ENCODE measurements at regions not wholly inside any gene's neighbourhood (a gene's known extent, or its start where the extent isn't known, plus 50 kb on each side); places are given as distances from the start of the nearest gene placed in this dataset.
"Not testable (repeated sequence)": the region's sequence is repeated elsewhere in the genome, so short reads cannot be mapped to it uniquely, and the experiment has no call there.

DNA sequence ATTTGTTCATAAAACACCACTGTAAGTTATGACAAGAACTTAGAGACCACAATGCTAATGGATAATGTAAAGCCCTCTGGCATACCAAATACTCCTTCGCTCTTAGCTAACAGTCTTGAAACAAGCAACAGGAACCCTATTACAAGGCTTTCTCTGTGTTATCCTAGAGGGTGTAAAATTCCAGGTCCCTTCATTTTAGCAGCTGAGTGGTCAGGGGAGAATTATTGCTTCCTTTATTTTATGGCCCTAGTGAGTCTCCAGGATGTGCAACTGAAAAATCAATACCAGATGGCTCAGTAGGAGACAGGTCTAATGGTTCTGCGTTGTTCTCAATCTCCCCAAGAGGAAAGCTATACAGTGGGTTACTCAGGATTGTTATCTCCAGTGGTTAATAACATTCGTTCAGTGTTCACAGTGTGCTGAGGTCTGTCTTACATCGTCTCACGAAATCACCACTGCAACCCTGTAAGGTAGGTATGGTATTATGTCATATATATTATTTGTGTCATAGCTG, 172.7 kb upstream of the CNOT2 start:
- H3K9me3 ChIP-seq (ENCODE audit: control insufficient read depth, low read length) = no peaks in the 10 kb centered on the region
- DNase-seq (ENCODE audit: low read depth) = no peak
- no peak overlapping the region for H3K9ac ChIP-seq (ENCODE audit: low read length)
- no peaks in the 10 kb centered on the region for H3K27me3 ChIP-seq (replicated peaks; ENCODE audit: control insufficient read depth, insufficient read depth, low read length)
- H3K4me3 ChIP-seq (ENCODE audit: low read length) = no peak overlapping the region
- H3K4me1 ChIP-seq (ENCODE audit: control insufficient read depth, insufficient read depth, low read length) = no peaks in the 10 kb centered on the region
- no peaks in the 10 kb centered on the region for H3K36me3 ChIP-seq (ENCODE audit: control insufficient read depth, insufficient read depth, low read length, severe bottlenecking)

DNA sequence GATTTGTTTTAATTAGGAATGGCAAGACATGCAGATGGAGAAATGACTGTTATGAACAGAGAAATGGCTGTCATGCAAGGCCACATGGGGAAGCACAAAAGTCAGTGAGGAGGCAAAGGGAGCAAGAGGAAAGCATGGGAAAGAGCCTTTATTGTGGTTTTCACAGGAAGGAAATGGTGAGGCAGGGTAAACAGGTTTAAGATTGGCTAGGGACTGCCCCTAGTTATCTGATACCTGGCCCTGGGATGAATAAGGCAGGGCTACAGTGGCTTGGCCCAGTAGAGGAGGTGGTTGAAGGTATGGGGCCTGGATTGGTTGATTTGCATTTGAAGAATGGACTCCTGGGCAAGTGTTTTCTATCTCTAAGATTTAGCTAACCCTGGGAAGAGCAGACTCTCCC, 168.7 kb upstream of the CNOT2 start:
- Histone ChIP-seq H3K9ac (ENCODE audit: low read length) (no peak overlapping the region), H3K27me3 (replicated peaks; ENCODE audit: control insufficient read depth, insufficient read depth, low read length) (no peaks in the 10 kb centered on the region)
- DNase-seq (ENCODE audit: low read depth) = no peak

DNA sequence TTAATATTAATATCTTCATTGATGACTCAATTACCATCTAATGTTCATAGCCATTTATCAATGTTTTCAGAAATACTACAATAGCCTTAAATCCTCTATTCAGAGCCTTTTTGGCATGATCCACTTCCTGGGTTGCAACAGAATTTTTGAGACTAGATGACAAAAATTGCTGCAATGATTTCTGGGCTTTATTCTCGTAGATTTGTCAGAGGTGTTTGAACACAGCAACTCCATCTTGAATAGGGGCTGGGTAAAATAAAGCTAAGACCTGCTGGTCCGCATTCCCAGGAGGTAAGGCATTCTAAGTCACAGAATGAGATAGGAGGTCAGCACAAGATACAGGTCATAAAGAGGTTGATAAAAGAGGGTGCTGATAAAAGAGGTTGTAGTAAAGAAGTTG, 165.8 kb upstream of the CNOT2 start:
- no peak overlapping the region for H3K9ac ChIP-seq (ENCODE audit: low read length)
- H3K27me3 ChIP-seq (replicated peaks; ENCODE audit: control insufficient read depth, insufficient read depth, low read length) = no peaks in the 10 kb centered on the region
- H3K9me3 ChIP-seq (ENCODE audit: control insufficient read depth, low read length) = no peaks in the 10 kb centered on the region
- H3K36me3 ChIP-seq (ENCODE audit: control insufficient read depth, insufficient read depth, low read length, severe bottlenecking) = no peaks in the 10 kb centered on the region
- H3K4me1 ChIP-seq (ENCODE audit: control insufficient read depth, insufficient read depth, low read length) = no peaks in the 10 kb centered on the region
- DNase-seq (ENCODE audit: low read depth) = no peak
- H3K4me3 ChIP-seq (ENCODE audit: low read length) = no peak overlapping the region

More for the DNA sequence above, 168.7 kb upstream of the CNOT2 start:
- Histone ChIP-seq H3K9me3 (ENCODE audit: control insufficient read depth, low read length) (no peaks in the 10 kb centered on the region), H3K4me3 (ENCODE audit: low read length) (no peak overlapping the region), H3K4me1 (ENCODE audit: control insufficient read depth, insufficient read depth, low read length) (no peaks in the 10 kb centered on the region), H3K36me3 (ENCODE audit: control insufficient read depth, insufficient read depth, low read length, severe bottlenecking) (no peaks in the 10 kb centered on the region)

DNA sequence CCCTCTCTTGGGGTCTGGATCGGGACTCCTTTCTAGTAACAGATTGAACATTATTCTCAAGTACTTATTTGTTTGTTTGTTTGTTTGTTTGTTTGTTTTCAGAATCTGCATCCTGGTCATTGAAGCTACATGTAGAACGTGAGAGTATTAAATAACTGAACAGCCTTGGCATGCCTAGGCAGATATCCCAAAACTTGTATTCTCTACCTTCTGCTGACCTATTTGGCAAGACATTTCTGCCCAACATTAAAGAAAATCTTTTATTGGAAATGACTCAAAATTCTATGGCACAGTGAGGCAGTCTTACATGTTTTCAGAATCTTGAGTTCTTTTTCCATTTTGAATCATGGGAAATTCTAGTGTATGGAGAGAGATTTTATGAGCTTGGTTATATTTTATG, 165.1 kb upstream of the CNOT2 start:
- no peaks in the 10 kb centered on the region for H3K36me3 ChIP-seq (ENCODE audit: control insufficient read depth, insufficient read depth, low read length, severe bottlenecking)
- no peaks in the 10 kb centered on the region for H3K9me3 ChIP-seq (ENCODE audit: control insufficient read depth, low read length)
- H3K27me3 ChIP-seq (replicated peaks; ENCODE audit: control insufficient read depth, insufficient read depth, low read length) = no peaks in the 10 kb centered on the region
- no peak overlapping the region for H3K4me3 ChIP-seq (ENCODE audit: low read length)
- DNase-seq (ENCODE audit: low read depth) = no peak
- H3K9ac ChIP-seq (ENCODE audit: low read length) = no peak overlapping the region
- no peaks in the 10 kb centered on the region for H3K4me1 ChIP-seq (ENCODE audit: control insufficient read depth, insufficient read depth, low read length)

DNA sequence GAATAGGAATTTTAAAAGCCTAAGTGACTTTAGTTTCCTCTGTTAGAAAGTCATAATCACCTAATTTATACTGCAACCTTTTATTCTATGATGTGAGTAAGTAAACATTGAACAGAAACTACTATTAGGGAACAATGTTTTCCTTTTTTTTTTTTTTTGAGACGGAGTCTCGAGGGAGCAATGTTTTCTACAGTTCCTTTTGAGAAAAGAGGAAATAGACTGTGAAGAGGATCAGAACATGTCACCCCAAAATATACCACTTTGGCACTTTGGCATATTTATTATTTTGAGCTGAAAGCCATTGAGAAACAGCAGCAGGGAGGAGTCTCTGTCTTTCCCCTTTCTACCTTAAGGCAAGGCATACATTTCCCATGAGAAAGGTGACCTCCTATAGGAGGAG, 162.7 kb upstream of the CNOT2 start:
- no peak overlapping the region for H3K4me3 ChIP-seq (ENCODE audit: low read length)
- no peak overlapping the region for H3K9ac ChIP-seq (ENCODE audit: low read length)
- H3K4me1 ChIP-seq (ENCODE audit: control insufficient read depth, insufficient read depth, low read length) = no peaks in the 10 kb centered on the region
- DNase-seq (ENCODE audit: low read depth) = no peak
- H3K36me3 ChIP-seq (ENCODE audit: control insufficient read depth, insufficient read depth, low read length, severe bottlenecking) = no peaks in the 10 kb centered on the region
- H3K27me3 ChIP-seq (replicated peaks; ENCODE audit: control insufficient read depth, insufficient read depth, low read length) = no peaks in the 10 kb centered on the region
- no peaks in the 10 kb centered on the region for H3K9me3 ChIP-seq (ENCODE audit: control insufficient read depth, low read length)

DNA sequence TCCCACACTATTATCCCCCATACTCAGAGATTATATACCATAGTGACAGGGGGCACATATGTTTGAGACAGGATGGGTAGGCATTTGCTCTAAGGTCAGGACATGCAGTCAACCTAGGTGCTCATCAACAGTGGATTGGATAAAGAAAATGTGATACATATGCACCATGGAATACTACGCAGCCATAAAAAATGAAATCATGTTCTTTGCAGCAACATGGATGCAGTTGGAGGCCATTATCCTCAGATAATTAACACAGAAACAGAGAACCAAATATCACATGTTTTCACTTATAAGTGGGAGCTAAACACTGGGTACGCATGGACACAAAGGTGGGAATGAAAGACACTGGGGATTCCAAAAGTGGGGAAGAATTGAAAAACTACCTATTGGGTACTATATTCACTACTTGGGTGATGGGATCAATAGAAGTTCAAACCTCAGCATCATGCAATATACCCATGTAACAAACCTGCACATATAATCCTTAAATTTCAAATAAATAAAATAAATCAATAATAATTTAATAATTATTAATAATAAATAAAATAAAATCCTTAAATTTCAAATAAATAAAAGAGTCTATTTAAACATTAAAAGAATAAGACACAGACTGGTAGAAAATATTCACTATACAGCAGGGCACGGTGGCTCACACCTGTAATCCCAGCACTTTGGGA, 160.1 kb upstream of the CNOT2 start:
- no peaks in the 10 kb centered on the region for H3K9me3 ChIP-seq (ENCODE audit: control insufficient read depth, low read length)
- H3K9ac ChIP-seq (ENCODE audit: low read length) = no peak overlapping the region
- H3K36me3 ChIP-seq (ENCODE audit: control insufficient read depth, insufficient read depth, low read length, severe bottlenecking) = no peaks in the 10 kb centered on the region
- H3K27me3 ChIP-seq (replicated peaks; ENCODE audit: control insufficient read depth, insufficient read depth, low read length) = no peaks in the 10 kb centered on the region
- H3K4me3 ChIP-seq (ENCODE audit: low read length) = no peak overlapping the region
- H3K4me1 ChIP-seq (ENCODE audit: control insufficient read depth, insufficient read depth, low read length) = no peaks in the 10 kb centered on the region
- no peak for DNase-seq (ENCODE audit: low read depth)

DNA sequence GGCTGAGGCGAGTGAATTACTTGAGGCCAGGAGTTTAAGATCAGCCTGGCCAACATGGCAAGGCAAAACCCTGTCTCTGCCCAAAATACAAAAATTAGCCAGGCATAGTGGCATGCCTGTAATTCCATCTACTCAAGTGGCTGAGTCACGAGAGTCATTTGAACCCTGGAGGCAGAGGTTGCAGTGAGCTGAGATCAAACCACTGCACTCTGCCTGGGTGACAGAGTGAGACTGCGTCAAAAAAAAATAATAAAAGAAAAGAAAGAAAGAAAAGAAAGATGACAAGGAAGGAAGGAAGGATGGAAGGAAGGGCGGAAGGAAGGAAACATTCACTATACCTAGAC, 159.6 kb upstream of the CNOT2 start:
- H3K27me3 ChIP-seq (replicated peaks; ENCODE audit: control insufficient read depth, insufficient read depth, low read length) = no peaks in the 10 kb centered on the region
- H3K9ac ChIP-seq (ENCODE audit: low read length) = no peak overlapping the region
- no peaks in the 10 kb centered on the region for H3K9me3 ChIP-seq (ENCODE audit: control insufficient read depth, low read length)
- no peaks in the 10 kb centered on the region for H3K36me3 ChIP-seq (ENCODE audit: control insufficient read depth, insufficient read depth, low read length, severe bottlenecking)
- no peak overlapping the region for H3K4me3 ChIP-seq (ENCODE audit: low read length)
- DNase-seq (ENCODE audit: low read depth) = no peak
- no peaks in the 10 kb centered on the region for H3K4me1 ChIP-seq (ENCODE audit: control insufficient read depth, insufficient read depth, low read length)

DNA sequence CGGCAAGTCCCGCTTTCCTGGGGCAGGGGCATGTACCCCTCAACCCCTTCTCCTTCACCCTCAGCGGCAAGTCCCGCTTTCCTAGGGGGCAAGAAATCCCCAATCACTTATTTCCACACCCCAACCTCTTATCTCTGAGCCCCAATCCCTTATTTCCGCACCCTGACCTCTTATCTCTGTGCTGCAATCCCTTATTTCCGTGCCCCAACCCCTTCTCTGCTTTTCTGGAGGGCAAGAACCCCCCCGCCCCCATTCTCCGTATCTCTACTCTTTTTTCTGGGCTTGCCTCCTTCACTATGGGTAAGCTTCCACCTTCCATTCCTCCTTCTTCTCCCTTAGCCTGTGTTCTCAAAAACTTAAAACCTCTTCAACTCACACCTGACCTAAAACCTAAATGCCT, 156.9 kb upstream of the CNOT2 start:
- H3K9ac ChIP-seq (ENCODE audit: low read length); H3K4me1 ChIP-seq (ENCODE audit: control insufficient read depth, insufficient read depth, low read length); H3K9me3 ChIP-seq (ENCODE audit: control insufficient read depth, low read length); DNase-seq (ENCODE audit: low read depth); H3K27me3 ChIP-seq (replicated peaks; ENCODE audit: control insufficient read depth, insufficient read depth, low read length); H3K36me3 ChIP-seq (ENCODE audit: control insufficient read depth, insufficient read depth, low read length, severe bottlenecking); H3K4me3 ChIP-seq (ENCODE audit: low read length): not testable (repeated sequence)

DNA sequence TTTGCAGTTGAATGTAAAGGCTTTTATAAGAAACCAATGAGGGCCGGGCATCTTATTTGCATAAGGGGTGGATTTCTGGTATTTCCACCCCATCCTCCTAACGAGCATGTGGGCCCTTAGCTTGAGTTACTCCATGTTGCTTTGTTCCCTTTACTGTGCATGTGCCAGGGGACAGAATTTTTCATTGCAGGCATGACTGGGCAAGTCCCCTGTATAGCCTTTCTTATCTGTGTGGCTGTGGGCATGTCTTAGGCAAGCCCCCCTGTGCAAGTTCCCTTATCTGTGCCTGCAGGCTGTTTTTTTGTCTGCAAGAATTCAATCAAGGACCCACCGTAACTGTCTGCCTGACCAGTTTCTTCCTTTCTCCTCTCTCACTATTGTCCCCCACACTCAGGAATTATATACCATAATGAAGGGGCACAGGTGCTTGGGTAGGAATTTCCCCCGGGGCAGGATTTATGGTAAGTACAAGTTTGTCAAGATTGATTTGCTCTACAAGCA, 152.2 kb upstream of the CNOT2 start:
- H3K9ac ChIP-seq (ENCODE audit: low read length) = no peak overlapping the region
- no peaks in the 10 kb centered on the region for H3K36me3 ChIP-seq (ENCODE audit: control insufficient read depth, insufficient read depth, low read length, severe bottlenecking)
- H3K9me3 ChIP-seq (ENCODE audit: control insufficient read depth, low read length) = no peaks in the 10 kb centered on the region
- no peak for DNase-seq (ENCODE audit: low read depth)
- no peaks in the 10 kb centered on the region for H3K27me3 ChIP-seq (replicated peaks; ENCODE audit: control insufficient read depth, insufficient read depth, low read length)
- peaks cover 12% of the 10 kb centered on the region for H3K4me1 ChIP-seq (ENCODE audit: control insufficient read depth, insufficient read depth, low read length)
- H3K4me3 ChIP-seq (ENCODE audit: low read length) = no peak overlapping the region

DNA sequence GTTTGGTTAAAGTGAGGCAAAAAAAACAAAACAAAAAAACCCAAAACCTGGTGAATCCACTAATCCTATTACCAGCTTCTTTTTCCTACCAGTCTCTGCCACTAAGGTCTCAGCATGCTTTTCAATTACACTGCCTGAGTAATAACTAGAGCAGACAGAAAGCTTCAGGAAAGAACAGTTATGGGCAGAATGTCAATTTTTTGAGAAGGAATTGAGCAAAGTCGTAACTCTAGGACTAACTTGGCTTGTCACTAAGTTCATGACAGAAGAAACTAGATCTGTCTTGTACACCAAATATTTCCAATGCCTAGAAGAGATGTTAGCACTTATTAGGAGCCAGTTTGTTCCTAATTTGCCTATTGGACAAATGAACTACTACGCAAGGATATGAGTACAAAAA, 148.8 kb upstream of the CNOT2 start:
- no peak overlapping the region for H3K4me3 ChIP-seq (ENCODE audit: low read length)
- H3K27me3 ChIP-seq (replicated peaks; ENCODE audit: control insufficient read depth, insufficient read depth, low read length) = no peaks in the 10 kb centered on the region
- peak; percentile 24 for DNase-seq (ENCODE audit: low read depth)
- H3K9ac ChIP-seq (ENCODE audit: low read length) = no peak overlapping the region
- no peaks in the 10 kb centered on the region for H3K36me3 ChIP-seq (ENCODE audit: control insufficient read depth, insufficient read depth, low read length, severe bottlenecking)
- peaks cover 12% of the 10 kb centered on the region for H3K4me1 ChIP-seq (ENCODE audit: control insufficient read depth, insufficient read depth, low read length)
- no peaks in the 10 kb centered on the region for H3K9me3 ChIP-seq (ENCODE audit: control insufficient read depth, low read length)

DNA sequence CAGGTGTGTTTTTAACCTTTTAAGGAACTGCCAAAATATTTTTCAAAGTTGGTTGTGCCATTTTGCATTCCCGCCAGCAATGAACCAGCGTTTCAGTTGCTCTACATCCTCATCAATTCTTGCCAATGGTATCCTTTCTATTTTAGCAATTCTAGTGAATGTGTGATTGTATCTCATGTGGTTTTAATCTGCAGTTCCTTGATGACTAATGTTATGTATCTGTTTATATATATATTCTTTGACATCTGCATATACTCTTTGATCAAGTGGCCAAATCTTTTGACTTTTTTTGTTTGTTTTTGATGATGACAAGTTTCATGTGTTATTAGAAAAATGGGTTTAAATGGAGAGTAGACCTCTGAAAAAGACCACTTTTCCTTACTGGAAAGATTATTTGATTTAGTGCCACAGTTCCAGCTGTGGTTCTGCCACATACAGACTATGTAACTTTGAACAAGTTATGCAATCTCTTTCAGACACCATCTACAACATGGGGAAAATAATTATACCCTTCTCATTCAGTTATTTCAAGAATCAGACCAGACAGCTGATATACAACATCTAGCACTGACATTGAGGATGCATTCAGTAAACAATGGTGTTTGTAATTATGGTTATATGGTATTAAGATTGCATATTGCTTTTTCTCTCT, 146.3 kb upstream of the CNOT2 start:
- peaks cover 12% of the 10 kb centered on the region for H3K4me1 ChIP-seq (ENCODE audit: control insufficient read depth, insufficient read depth, low read length)
- H3K4me3 ChIP-seq (ENCODE audit: low read length) = no peak overlapping the region
- no peak overlapping the region for H3K9ac ChIP-seq (ENCODE audit: low read length)
- DNase-seq (ENCODE audit: low read depth) = peak; percentile 3
- H3K9me3 ChIP-seq (ENCODE audit: control insufficient read depth, low read length) = no peaks in the 10 kb centered on the region
- no peaks in the 10 kb centered on the region for H3K36me3 ChIP-seq (ENCODE audit: control insufficient read depth, insufficient read depth, low read length, severe bottlenecking)
- H3K27me3 ChIP-seq (replicated peaks; ENCODE audit: control insufficient read depth, insufficient read depth, low read length) = no peaks in the 10 kb centered on the region

Measured in adipocyte (in vitro differentiated cells).